ENCODE measurements at regions not wholly inside any gene's neighbourhood (a gene's known extent, or its start where the extent isn't known, plus 50 kb on each side); places are given as distances from the start of the nearest gene placed in this dataset.

DNA sequence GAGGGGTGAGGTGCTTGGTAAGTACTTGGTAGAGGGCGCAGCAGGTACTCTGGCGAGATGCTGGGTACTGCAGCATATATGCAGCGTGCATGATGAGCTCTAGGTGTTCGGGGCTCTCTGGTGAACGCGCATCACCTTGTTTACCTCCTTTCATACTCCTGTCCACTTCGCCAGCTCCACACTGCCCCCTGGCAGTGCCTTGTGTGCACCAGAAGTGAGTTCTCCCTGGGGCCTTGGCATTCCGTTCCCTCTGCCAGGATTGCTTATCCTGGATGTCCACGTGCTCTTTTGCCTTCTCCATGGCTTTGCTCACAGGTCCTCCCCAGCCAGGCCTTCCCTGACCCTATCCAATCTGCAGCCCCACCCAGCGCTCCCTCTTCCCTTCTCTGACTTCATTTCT, 154.2 kb downstream of the MRM1 start:
- CTCF ChIA-PET (ENCODE audit: partially characterized antibody): interaction anchor here (0.6 to 4.0 kb wide), 66 partner anchors 8 to 308 kb away, joined by 3 to 38 read pairs (median 5); no protein-coding TSS in a partner anchor
- H3K9me3 ChIP-seq (ENCODE audit: insufficient read depth in 2 of 2, low read depth in 1 of 2, low read length in 1 of 2): no peaks in the 10 kb centered on the region
- H3K23ac ChIP-seq (ENCODE audit: insufficient read length): no peak overlapping the region
- H2BK120ac ChIP-seq (replicated peaks; ENCODE audit: low read depth, low read length): no peak overlapping the region
- H4K20me1 ChIP-seq (replicated peaks in 1 of 2; ENCODE audit: control insufficient read depth in 1 of 2, insufficient read depth in 2 of 2, low read length in 2 of 2): no peaks in the 10 kb centered on the region
- no peaks in the 10 kb centered on the region; the same call in 1 of the 2 replicates for H3K23me2 ChIP-seq (ENCODE audit: low read depth, low read length)
- no peak overlapping the region for H3K9ac ChIP-seq (replicated peaks in 1 of 4; ENCODE audit: extremely low read depth in 1 of 4, low read depth in 3 of 4, low read length in 3 of 4)
- FAIRE-seq (no peak), DNase-seq (ENCODE audit: low read depth in 1 of 2, low spot score in 2 of 2) (peak; percentile 41 to 83)
- no peak overlapping the region for H4K91ac ChIP-seq (replicated peaks; ENCODE audit: insufficient read length, low read length)
- no peaks in the 10 kb centered on the region for H3K27me3 ChIP-seq (replicated peaks in 1 of 4; ENCODE audit: control insufficient read depth in 3 of 4, extremely low read depth in 1 of 4, insufficient read depth in 3 of 4, low read length in 3 of 4)
- TF ChIP-seq GTF2F1 (IDR thresholded peaks at IDR 0.05; ENCODE audit: borderline replicate concordance, low read depth, low read length) (no peak), YY1 (IDR thresholded peaks at IDR 0.05; ENCODE audit: low read depth, low read length) (0 out of 2 replicates have a peak, but pooled peaks have one; percentile 9), RAD21 (IDR thresholded peaks at IDR 0.05 in 1 of 2, conservative IDR thresholded peaks at IDR 0.05 in 1 of 2; ENCODE audit: low read depth in 2 of 2, low read length in 2 of 2) (peak; percentile 84 to 87), CREB1 (IDR thresholded peaks at IDR 0.05) (no peak), SAP30 (IDR thresholded peaks at IDR 0.05; ENCODE audit: insufficient read depth, insufficient replicate concordance, low read length) (no peak), TEAD4 (IDR thresholded peaks at IDR 0.05; ENCODE audit: low read depth, low read length) (peak; percentile 43; the same call in 1 of the 2 replicates), PHF8 (conservative IDR thresholded peaks at IDR 0.05; ENCODE audit: low read depth, low read length) (no peak), KDM1A (IDR thresholded peaks at IDR 0.05; ENCODE audit: borderline replicate concordance, low read length) (0 out of 2 replicates have a peak, but pooled peaks have one; percentile 7)
- TF ChIP-seq, protein P1, sequence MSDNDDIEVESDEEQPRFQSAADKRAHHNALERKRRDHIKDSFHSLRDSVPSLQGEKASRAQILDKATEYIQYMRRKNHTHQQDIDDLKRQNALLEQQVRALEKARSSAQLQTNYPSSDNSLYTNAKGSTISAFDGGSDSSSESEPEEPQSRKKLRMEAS (IDR thresholded peaks at IDR 0.05): peak; percentile 67
- TF ChIP-seq, protein P2, sequence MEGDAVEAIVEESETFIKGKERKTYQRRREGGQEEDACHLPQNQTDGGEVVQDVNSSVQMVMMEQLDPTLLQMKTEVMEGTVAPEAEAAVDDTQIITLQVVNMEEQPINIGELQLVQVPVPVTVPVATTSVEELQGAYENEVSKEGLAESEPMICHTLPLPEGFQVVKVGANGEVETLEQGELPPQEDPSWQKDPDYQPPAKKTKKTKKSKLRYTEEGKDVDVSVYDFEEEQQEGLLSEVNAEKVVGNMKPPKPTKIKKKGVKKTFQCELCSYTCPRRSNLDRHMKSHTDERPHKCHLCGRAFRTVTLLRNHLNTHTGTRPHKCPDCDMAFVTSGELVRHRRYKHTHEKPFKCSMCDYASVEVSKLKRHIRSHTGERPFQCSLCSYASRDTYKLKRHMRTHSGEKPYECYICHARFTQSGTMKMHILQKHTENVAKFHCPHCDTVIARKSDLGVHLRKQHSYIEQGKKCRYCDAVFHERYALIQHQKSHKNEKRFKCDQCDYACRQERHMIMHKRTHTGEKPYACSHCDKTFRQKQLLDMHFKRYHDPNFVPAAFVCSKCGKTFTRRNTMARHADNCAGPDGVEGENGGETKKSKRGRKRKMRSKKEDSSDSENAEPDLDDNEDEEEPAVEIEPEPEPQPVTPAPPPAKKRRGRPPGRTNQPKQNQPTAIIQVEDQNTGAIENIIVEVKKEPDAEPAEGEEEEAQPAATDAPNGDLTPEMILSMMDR (IDR thresholded peaks at IDR 0.05; ENCODE audit: control extremely low read depth in 1 of 3, insufficient read depth in 1 of 3, low read depth in 1 of 3, low read length in 3 of 3): peak; percentile 84 to 91 (median 88)
- H3K79me2 ChIP-seq (ENCODE audit: control insufficient read depth in 1 of 2, insufficient read depth in 2 of 2, low read length in 2 of 2): no peaks in the 10 kb centered on the region
- peaks cover 0 to 5% (median 0%) of the 10 kb centered on the region in 4 experiments; a peak in 2 of 7 replicates for H3K4me1 ChIP-seq (replicated peaks in 1 of 4; ENCODE audit: control insufficient read depth in 3 of 4, insufficient read depth in 4 of 4, low read length in 3 of 4)
- H3K79me1 ChIP-seq (ENCODE audit: low read depth, low read length): no peaks in the 10 kb centered on the region
- WGBS, 2 experiments (ENCODE audit: extremely low coverage in 1 of 2, insufficient coverage in 1 of 2, insufficient read length in 1 of 2, insufficient replicate concordance in 2 of 2, low coverage in 1 of 2, low lambda C conversion rate in 2 of 2, missing lambda C conversion rate in 1 of 2): 56% methylated on average over 10 of the region's 10 CpGs; no CpG with 5 or more reads in 1 of the 2 experiments
- no peaks in the 10 kb centered on the region for H3K36me3 ChIP-seq (ENCODE audit: control insufficient read depth in 2 of 4, insufficient read depth in 4 of 4, low read length in 3 of 4)
- POLR2A ChIA-PET (ENCODE audit: partially characterized antibody): interaction anchor here (0.9 to 2.4 kb wide), 4 partner anchors 12 to 58 kb away, joined by 3 to 8 read pairs (median 4); no protein-coding TSS in a partner anchor
- no peak overlapping the region for H3K4me2 ChIP-seq (ENCODE audit: insufficient read depth in 1 of 2, low read depth in 2 of 2, low read length in 2 of 2)
- no peak overlapping the region for H3K27ac ChIP-seq (ENCODE audit: low read depth, low read length)
- H2AK5ac ChIP-seq (ENCODE audit: low read depth, low read length): no peak overlapping the region
- 0 out of 2 replicates have a peak overlapping the region, but pooled peaks have one; percentile 27 for H2BK12ac ChIP-seq (ENCODE audit: low read depth, low read length)
- no peak overlapping the region for H2BK5ac ChIP-seq (ENCODE audit: low read depth, low read length)
- no peak overlapping the region for H2AFZ ChIP-seq (ENCODE audit: low read length)
- 0 out of 2 replicates have a peak overlapping the region, but pooled peaks have one; percentile 80 for H2BK20ac ChIP-seq (ENCODE audit: low read length)
- H3K18ac ChIP-seq (ENCODE audit: extremely low read depth, low read length): no peak overlapping the region
- H2BK15ac ChIP-seq (ENCODE audit: low read length): no peak overlapping the region; the same call in 1 of the 2 replicates
- no peak overlapping the region for H3K4ac ChIP-seq (replicated peaks; ENCODE audit: insufficient read length, low read depth, low read length)
- no peak overlapping the region for H4K5ac ChIP-seq (ENCODE audit: insufficient read length, low read depth, low read length)
- no peak overlapping the region for H3K14ac ChIP-seq (ENCODE audit: insufficient read length)
- no peak overlapping the region for H4K8ac ChIP-seq (ENCODE audit: extremely low read depth, insufficient read depth, low read length)
- no peak overlapping the region for H3K4me3 ChIP-seq (ENCODE audit: extremely low read depth in 1 of 4, insufficient read depth in 2 of 4, low read depth in 3 of 4, low read length in 4 of 4)
- H3K56ac ChIP-seq (replicated peaks; ENCODE audit: insufficient read length, low read depth, low read length): no peak overlapping the region
